Heart left ventricle (tissue), 13 donors: ENCODE measurements at regions not wholly inside any gene's neighbourhood (a gene's known extent, or its start where the extent isn't known, plus 50 kb on each side); places are given as distances from the start of the nearest gene placed in this dataset.

ENCODE experiments used
- CTCF ChIP-seq, 12 donors: fragments of 200-600 bp; sonication (generic) in 4 of 12; IDR thresholded peaks; one replicate each; pipeline versions ENCODE4 v1.5.0 to v1.8.0; 2018 to 2022; ENCODE audit warnings: antibody characterized with exemption in 12 of 12, mild to moderate bottlenecking in 5 of 12
- POLR2A ChIP-seq, 2 donors: fragments of 450-650 bp; IDR thresholded peaks; one replicate each; pipeline ENCODE4 v1.6.1; 2017; ENCODE audit warnings: antibody characterized with exemption in 2 of 2, mild to moderate bottlenecking in 2 of 2, moderate library complexity in 2 of 2
- donor health status: ischemic (EF 13 %, LVEDD 7.1; RV severe dilation, severe dysfunction).
- donor health status: DM: no; HTN: yes; CAD: no.
- donor health status: DM: no; HTN: no; CAD: no.
- donor health status: ischemic (EF 25% LVEDD 6.9; RV normal size, moderate dysfunction).
- donor health status: ischemic (EF 25% LVEDD 5.7; RV mildly dilated, moderate dysfunction).
- donor health status: ischemic (EF 35%, LVEDD 5.7; RV mildly dilated, moderate dysfunction).
- donor health status: nonischemic (EF 11% LVEDD 7.7; RV severe dilation, severe dysfunction).
- donor health status: DM: yes; HTN: yes; CAD: no.
- donor health status: PGD.
- donor health status: ischemic (EF 29% LVEDD 5.4; RV normal size, mild dysfunction).
- donor health status: nonischemic (EF 23%, LVEDD 6.1; RV moderate dilation, normal function).

- TF ChIP-seq CTCF (IDR thresholded peaks at IDR 0.05), result no peak
- no peak for TF ChIP-seq POLR2A (IDR thresholded peaks at IDR 0.05)
Observed at GRCh38 chr12:112710414-112710813, 81.1 kb upstream of the RPH3A start.
